ENCODE measurements at regions not wholly inside any gene's neighbourhood (a gene's known extent, or its start where the extent isn't known, plus 50 kb on each side); places are given as distances from the start of the nearest gene placed in this dataset.
"Not testable (repeated sequence)": the region's sequence is repeated elsewhere in the genome, so short reads cannot be mapped to it uniquely, and the experiment has no call there.

- DNase-seq = no peak
These were observed 629.1 kb upstream of the EYS start for GRCh38 chr6:66336176-66336575.

GRCh38 chr6:66328200-66328599 is 621.2 kb upstream of the EYS start:
- DNase-seq = no peak

- no peak for DNase-seq
These were observed 619.2 kb upstream of the EYS start for GRCh38 chr6:66326228-66326627.

GRCh38 chr6:66321017-66321416 is 614.0 kb upstream of the EYS start:
- DNase-seq = no peak

GRCh38 chr6:66307490-66307889 is 600.5 kb upstream of the EYS start:
- no peak for DNase-seq

GRCh38 chr6:66291905-66292304 is 584.9 kb upstream of the EYS start:
- DNase-seq = no peak

GRCh38 chr6:66289889-66290288 is 582.9 kb upstream of the EYS start:
- DNase-seq = no peak

- DNase-seq = no peak
These were observed 571.1 kb upstream of the EYS start for GRCh38 chr6:66278115-66278514.

GRCh38 chr6:66277400-66277799 is 570.4 kb upstream of the EYS start:
- no peak for DNase-seq

GRCh38 chr6:66265737-66266136 is 558.7 kb upstream of the EYS start:
- no peak for DNase-seq

GRCh38 chr6:66264376-66264775 is 557.4 kb upstream of the EYS start:
- no peak for DNase-seq

GRCh38 chr6:66258731-66259487 is 551.9 kb upstream of the EYS start:
- not testable (repeated sequence) for DNase-seq

GRCh38 chr6:66245231-66245630 is 538.2 kb upstream of the EYS start:
- DNase-seq = no peak

- no peak for DNase-seq
These were observed 531.8 kb upstream of the EYS start for GRCh38 chr6:66238851-66239250.

- DNase-seq = no peak
These were observed 525.9 kb upstream of the EYS start for GRCh38 chr6:66232890-66233289.

- DNase-seq = no peak
These were observed 523.6 kb upstream of the EYS start for GRCh38 chr6:66230591-66230990.

- DNase-seq = no peak
These were observed 519.1 kb upstream of the EYS start for GRCh38 chr6:66226109-66226508.

GRCh38 chr6:66210964-66211363 is 503.9 kb upstream of the EYS start:
- no peak for DNase-seq

- DNase-seq = no peak
These were observed 493.4 kb upstream of the EYS start for GRCh38 chr6:66200390-66200789.

GRCh38 chr6:66199171-66199570 is 492.1 kb upstream of the EYS start:
- no peak for DNase-seq

GRCh38 chr6:66198062-66198624 is 491.1 kb upstream of the EYS start:
- no peak for DNase-seq

GRCh38 chr6:66190858-66191257 is 483.8 kb upstream of the EYS start:
- DNase-seq = no peak

GRCh38 chr6:66189915-66190314 is 482.9 kb upstream of the EYS start:
- DNase-seq = no peak

GRCh38 chr6:66186756-66187155 is 479.7 kb upstream of the EYS start:
- no peak for DNase-seq

- no peak for DNase-seq
These were observed 477.1 kb upstream of the EYS start for GRCh38 chr6:66184091-66184490.
